ENCODE measurements at regions not wholly inside any gene's neighbourhood (a gene's known extent, or its start where the extent isn't known, plus 50 kb on each side); places are given as distances from the start of the nearest gene placed in this dataset.

DNA sequence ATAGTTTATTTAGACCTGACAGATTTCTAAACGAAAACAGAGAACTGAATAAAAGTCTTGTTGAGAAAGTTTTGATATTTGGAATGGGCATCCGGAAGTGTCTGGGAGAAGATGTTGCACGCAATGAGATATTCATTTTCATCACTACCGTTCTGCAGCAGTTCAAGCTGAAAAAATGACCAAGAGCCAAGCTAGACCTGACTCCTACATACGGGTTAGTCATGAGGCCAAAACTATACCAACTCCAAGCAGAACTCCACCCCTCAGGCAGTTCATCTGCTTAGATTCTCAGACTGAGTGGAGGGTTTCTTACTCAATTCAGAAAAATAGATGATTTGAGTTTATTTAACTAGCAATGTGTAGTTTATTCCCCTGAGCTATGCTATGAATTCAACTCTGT, 95.4 kb upstream of the ANXA1 start:
- in situ Hi-C loops (cut with MboI; ENCODE audit: low sequenced_read_pairs), result no loop called here

- in situ Hi-C loops (cut with MboI; ENCODE audit: low sequenced_read_pairs), result no loop called here
Observed at GRCh38 chr9:73054091-73054490, 97.6 kb upstream of the ANXA1 start.

GRCh38 chr9:73053543-73053942, 98.1 kb upstream of the ANXA1 start:
- in situ Hi-C loops (cut with MboI; ENCODE audit: low sequenced_read_pairs), result no loop called here

GRCh38 chr9:73050887-73051550, 98.2 kb upstream of the ALDH1A1 start:
- in situ Hi-C loops (cut with MboI; ENCODE audit: low sequenced_read_pairs), result no loop called here

- in situ Hi-C loops (cut with MboI; ENCODE audit: low sequenced_read_pairs), result no loop called here
Observed at GRCh38 chr9:73050065-73050816, 97.4 kb upstream of the ALDH1A1 start.

DNA sequence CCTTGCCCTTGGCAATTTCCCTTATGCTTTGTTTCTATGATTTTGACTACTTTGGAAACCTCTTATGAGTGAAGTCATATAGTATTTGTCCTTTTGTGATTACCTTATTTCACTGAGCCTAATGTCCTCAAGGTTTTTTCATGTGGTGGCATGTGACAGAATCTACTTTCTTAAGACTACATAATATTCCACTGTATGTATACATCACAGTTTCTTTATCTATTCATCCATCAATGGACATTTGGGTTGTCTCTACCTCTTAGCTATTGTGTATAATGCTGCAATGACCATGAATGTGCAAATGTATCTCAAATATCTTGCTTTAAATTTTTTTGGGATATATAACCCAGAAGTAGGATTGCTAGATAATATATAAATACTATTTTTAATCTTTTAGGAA, 96.4 kb upstream of the ALDH1A1 start:
- in situ Hi-C loops (cut with MboI; ENCODE audit: low sequenced_read_pairs), result loop anchor here (25.0 kb wide), 2 partner anchors 187 to 762 kb away; no protein-coding TSS in a partner anchor

- in situ Hi-C loops (cut with MboI; ENCODE audit: low sequenced_read_pairs), result loop anchor here (25.0 kb wide), 2 partner anchors 184 to 759 kb away; no protein-coding TSS in a partner anchor
Observed at GRCh38 chr9:73046769-73047168, 93.9 kb upstream of the ALDH1A1 start.

DNA sequence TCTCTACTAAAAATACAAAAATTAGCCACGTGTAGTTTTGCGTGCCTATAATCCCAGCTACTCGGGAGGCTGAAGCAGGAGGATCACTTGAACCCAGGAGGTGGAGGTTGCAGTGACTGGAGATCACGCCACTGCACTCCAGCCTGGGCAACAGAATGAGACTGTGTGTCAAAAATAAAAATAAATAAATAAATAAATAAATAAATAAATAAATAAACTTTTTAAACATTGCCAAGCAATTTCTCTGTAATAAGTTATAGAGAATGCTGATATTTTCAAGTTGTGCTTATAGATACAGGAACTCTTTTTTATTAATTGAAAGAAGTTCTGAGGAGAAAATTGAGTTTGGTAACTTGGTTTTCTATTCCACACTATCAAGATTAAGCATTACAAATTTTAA, 91.9 kb upstream of the ALDH1A1 start:
- in situ Hi-C loops (cut with MboI; ENCODE audit: low sequenced_read_pairs), result loop anchor here (25.0 kb wide), 2 partner anchors 182 to 757 kb away; no protein-coding TSS in a partner anchor

DNA sequence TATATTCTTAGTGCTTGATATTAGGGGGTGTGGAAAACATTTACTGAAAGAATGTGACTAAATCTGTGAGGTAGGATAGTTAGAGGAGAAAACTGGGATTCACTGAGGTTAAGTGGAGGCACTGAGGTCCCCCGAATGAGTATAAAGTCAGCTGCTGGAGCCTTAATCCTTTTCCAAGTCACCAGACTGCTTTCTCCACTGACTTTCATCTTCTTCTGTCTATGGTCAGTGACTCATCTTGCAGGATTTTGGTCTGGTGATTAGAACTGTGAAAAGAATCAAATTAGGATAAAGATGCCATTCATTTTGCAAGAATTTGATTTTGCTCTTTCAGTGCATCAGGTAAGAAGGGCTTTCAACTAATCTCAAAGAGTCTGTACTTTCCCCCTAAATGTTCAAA, 89.3 kb upstream of the ALDH1A1 start:
- in situ Hi-C loops (cut with MboI; ENCODE audit: low sequenced_read_pairs), result loop anchor here (25.0 kb wide), 2 partner anchors 180 to 755 kb away; no protein-coding TSS in a partner anchor

GRCh38 chr9:73039271-73040263, 86.7 kb upstream of the ALDH1A1 start:
- in situ Hi-C loops (cut with MboI; ENCODE audit: low sequenced_read_pairs), result loop anchor here (25.0 kb wide), 2 partner anchors 177 to 752 kb away; no protein-coding TSS in a partner anchor

GRCh38 chr9:73038613-73039012, 85.8 kb upstream of the ALDH1A1 start:
- in situ Hi-C loops (cut with MboI; ENCODE audit: low sequenced_read_pairs), result loop anchor here (25.0 kb wide), 2 partner anchors 176 to 751 kb away; no protein-coding TSS in a partner anchor

DNA sequence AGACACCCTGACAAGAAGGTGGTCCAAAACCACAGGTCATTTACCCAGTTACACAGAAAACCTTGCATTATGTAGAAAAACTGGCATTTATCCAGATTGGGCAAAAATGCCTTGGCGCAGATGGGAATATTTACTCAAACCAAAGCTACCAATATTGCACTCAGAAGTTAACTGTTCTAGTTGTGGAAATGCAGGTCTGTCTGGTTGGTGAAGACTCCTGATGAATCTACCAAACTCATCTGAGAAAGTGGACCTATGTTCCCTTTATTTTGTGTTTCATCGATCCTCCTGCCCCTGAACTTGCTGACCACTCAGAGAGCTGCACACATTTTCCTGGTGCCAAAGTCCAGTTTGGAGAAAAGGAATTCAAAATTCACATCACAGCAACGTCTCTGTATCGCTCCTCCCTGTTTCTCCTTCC, 85.2 kb upstream of the ALDH1A1 start:
- in situ Hi-C loops (cut with MboI; ENCODE audit: low sequenced_read_pairs), result loop anchor here (25.0 kb wide), 2 partner anchors 176 to 751 kb away; no protein-coding TSS in a partner anchor

GRCh38 chr9:73037613-73038012, 84.8 kb upstream of the ALDH1A1 start:
- in situ Hi-C loops (cut with MboI; ENCODE audit: low sequenced_read_pairs), result loop anchor here (25.0 kb wide), 2 partner anchors 175 to 750 kb away; no protein-coding TSS in a partner anchor

GRCh38 chr9:73034962-73035361, 82.1 kb upstream of the ALDH1A1 start:
- in situ Hi-C loops (cut with MboI; ENCODE audit: low sequenced_read_pairs), result loop anchor here (25.0 kb wide), 2 partner anchors 173 to 748 kb away; no protein-coding TSS in a partner anchor

DNA sequence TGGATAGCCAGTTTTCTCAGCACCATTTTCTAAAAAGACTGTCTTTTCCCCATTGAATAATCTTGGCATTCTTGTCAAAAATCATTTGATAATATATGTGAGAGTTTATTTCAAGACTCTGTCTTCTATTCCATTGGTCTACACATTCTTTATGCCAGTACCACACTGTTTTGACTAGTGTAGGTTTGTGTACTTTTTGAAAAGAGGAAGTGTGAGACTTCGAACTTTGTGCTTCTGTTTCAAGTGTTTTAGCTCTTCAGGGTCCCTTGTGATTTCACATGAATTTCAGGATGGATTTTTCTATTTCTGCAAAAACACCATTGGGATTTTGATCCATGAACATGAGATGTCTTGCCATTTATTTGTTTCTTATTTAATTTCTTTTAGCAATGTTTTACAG, 78.5 kb upstream of the ALDH1A1 start:
- in situ Hi-C loops (cut with MboI; ENCODE audit: low sequenced_read_pairs), result loop anchor here (25.0 kb wide), 2 partner anchors 169 to 744 kb away; no protein-coding TSS in a partner anchor

- in situ Hi-C loops (cut with MboI; ENCODE audit: low sequenced_read_pairs), result loop anchor here (25.0 kb wide), 2 partner anchors 168 to 743 kb away; no protein-coding TSS in a partner anchor
Observed at GRCh38 chr9:73030370-73031030, 77.6 kb upstream of the ALDH1A1 start.

GRCh38 chr9:73029346-73029745, 76.5 kb upstream of the ALDH1A1 start:
- in situ Hi-C loops (cut with MboI; ENCODE audit: low sequenced_read_pairs), result loop anchor here (25.0 kb wide), 2 partner anchors 167 to 742 kb away; no protein-coding TSS in a partner anchor

GRCh38 chr9:73026375-73026774, 73.5 kb upstream of the ALDH1A1 start:
- in situ Hi-C loops (cut with MboI; ENCODE audit: low sequenced_read_pairs), result loop anchor here (25.0 kb wide), 2 partner anchors 164 to 739 kb away; no protein-coding TSS in a partner anchor

DNA sequence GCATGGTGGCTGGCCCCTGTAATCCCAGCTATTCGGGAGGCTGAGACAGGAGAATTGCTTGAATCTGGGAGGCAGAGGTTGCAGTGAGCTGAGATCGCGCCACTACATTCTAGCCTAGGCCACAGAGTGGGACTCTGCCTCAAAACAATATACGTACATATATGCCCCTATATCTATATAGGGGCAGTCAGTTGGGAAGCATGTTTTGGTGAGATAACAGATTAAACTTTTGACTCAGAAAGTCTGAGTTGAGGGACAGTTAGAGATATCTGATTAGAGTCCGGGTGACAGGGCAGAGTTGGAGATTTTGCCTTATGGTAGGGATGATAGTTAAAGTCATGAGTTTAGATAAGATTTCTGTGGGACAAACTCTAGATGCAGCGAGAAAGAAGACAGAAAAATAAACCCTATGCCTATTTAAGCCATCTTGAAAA, 71.8 kb upstream of the ALDH1A1 start:
- in situ Hi-C loops (cut with MboI; ENCODE audit: low sequenced_read_pairs), result loop anchor here (25.0 kb wide), 3 partner anchors 162 to 987 kb away; no protein-coding TSS in a partner anchor

All from HL-60/S4 (cell line).